H1 (cell line): ENCODE measurements at regions not wholly inside any gene's neighbourhood (a gene's known extent, or its start where the extent isn't known, plus 50 kb on each side); places are given as distances from the start of the nearest gene placed in this dataset.

ENCODE experiments used
- CHD1 ChIP-seq: IDR thresholded peaks from 2 replicates; pipeline ENCODE4 v1.6.1; 2012; ENCODE audit warnings: low read depth, low read length, improper control_type of control experiment
- KDM4A ChIP-seq: IDR thresholded peaks from one replicate; pipeline ENCODE4 v1.7.1; 2012; ENCODE audit warnings: low read depth, mild to moderate bottlenecking, moderate library complexity, low read length, inconsistent platforms; ENCODE audit not compliant: severe bottlenecking
- NANOG ChIP-seq: IDR thresholded peaks from 2 replicates; pipeline ENCODE4 v1.6.1; 2011; ENCODE audit warnings: low read length, low read depth, mild to moderate bottlenecking, inconsistent platforms; ENCODE audit not compliant: insufficient read depth, poor library complexity, severe bottlenecking
- POLR2A ChIP-seq, 2 experiments: IDR thresholded peaks; 1 replicate in 1 of 2; 2 replicates in 1 of 2; pipeline ENCODE4 v1.6.1; 2011; ENCODE audit warnings: low read depth in 2 of 2, low read length in 2 of 2, mild to moderate bottlenecking in 2 of 2; ENCODE audit errors: control extremely low read depth in 1 of 2
- POU5F1 ChIP-seq: IDR thresholded peaks from 2 replicates; pipeline ENCODE4 v1.6.1; 2011; ENCODE audit warnings: low read depth, mild to moderate bottlenecking, low read length, moderate library complexity

DNA sequence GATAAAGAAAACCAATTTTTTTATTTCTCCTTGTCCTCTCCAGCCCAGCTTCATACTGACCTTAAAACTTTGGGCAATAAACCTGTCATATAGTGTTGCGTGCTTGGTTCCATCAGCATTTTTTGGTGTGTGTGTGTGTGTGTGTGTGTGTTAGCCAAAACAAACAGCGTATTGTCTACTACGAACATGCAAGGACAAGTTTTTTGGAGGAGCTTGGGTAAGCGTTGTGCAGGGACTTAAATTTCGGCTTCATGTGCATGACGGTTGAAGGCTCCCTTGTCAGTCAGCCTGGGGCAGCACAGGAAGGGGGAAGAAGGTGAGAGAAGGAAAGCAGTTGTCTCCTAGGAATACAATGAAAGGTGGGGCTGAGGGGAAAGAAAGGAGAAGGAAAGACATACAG is 62.0 kb upstream of the PAX1 start (continued):
- TF ChIP-seq NANOG (no peak), CHD1 (no peak), POLR2A (IDR thresholded peaks at IDR 0.05; ENCODE audit: control extremely low read depth in 1 of 2, low read depth in 2 of 2, low read length in 2 of 2) (no peak), POU5F1 (no peak), KDM4A (no peak)
